Skeletal muscle satellite cell (primary cell): ENCODE measurements at regions not wholly inside any gene's neighbourhood (a gene's known extent, or its start where the extent isn't known, plus 50 kb on each side); places are given as distances from the start of the nearest gene placed in this dataset.

Source experiments
- H3K27me3 ChIP-seq: 2 replicates; pipeline ENCODE4 v1.7.0; 2013; ENCODE audit warnings: low read length; ENCODE audit not compliant: control insufficient read depth, insufficient read depth
- H3K36me3 ChIP-seq: 2 replicates; pipeline ENCODE4 v1.7.0; 2013; ENCODE audit warnings: mild to moderate bottlenecking, control low read depth, low read length; ENCODE audit not compliant: insufficient read depth
- H3K4me1 ChIP-seq: 2 replicates; pipeline ENCODE4 v1.7.0; 2013; ENCODE audit warnings: low read length; ENCODE audit not compliant: control insufficient read depth, insufficient read depth
- H3K4me2 ChIP-seq: 2 replicates; pipeline ENCODE4 v1.7.0; 2013; ENCODE audit warnings: mild to moderate bottlenecking, low read length
- H3K4me3 ChIP-seq: 2 replicates; pipeline ENCODE4 v1.7.0; 2013; ENCODE audit warnings: low read length
- H3K9ac ChIP-seq: 2 replicates; pipeline ENCODE4 v1.7.0; 2013; ENCODE audit warnings: mild to moderate bottlenecking, low read depth, low read length, moderate library complexity
- H3K9me3 ChIP-seq: replicated peaks from 2 replicates; pipeline ENCODE4 v1.7.0; 2013; ENCODE audit warnings: mild to moderate bottlenecking, control low read depth, low read length

GRCh38 chr5:40029711-40030495 lies 605.1 kb upstream of the DAB2 start:
- no peak overlapping the region for H3K9ac ChIP-seq
- no peak overlapping the region for H3K4me2 ChIP-seq
- H3K4me3 ChIP-seq, result no peak overlapping the region
- H3K27me3 ChIP-seq, result no peaks in the 10 kb centered on the region
- no peaks in the 10 kb centered on the region for H3K36me3 ChIP-seq
- H3K9me3 ChIP-seq, result no peaks in the 10 kb centered on the region
- no peaks in the 10 kb centered on the region for H3K4me1 ChIP-seq

- no peaks in the 10 kb centered on the region for H3K9me3 ChIP-seq
- no peak overlapping the region for H3K9ac ChIP-seq
- no peaks in the 10 kb centered on the region for H3K4me1 ChIP-seq
- no peak overlapping the region for H3K4me3 ChIP-seq
- H3K36me3 ChIP-seq, result no peaks in the 10 kb centered on the region
- H3K27me3 ChIP-seq, result no peaks in the 10 kb centered on the region
- no peak overlapping the region for H3K4me2 ChIP-seq
These were observed 602.6 kb upstream of the DAB2 start for GRCh38 chr5:40027400-40027799.

- H3K9ac ChIP-seq, result no peak overlapping the region
- H3K27me3 ChIP-seq, result no peaks in the 10 kb centered on the region
- H3K4me2 ChIP-seq, result no peak overlapping the region
- no peak overlapping the region for H3K4me3 ChIP-seq
- no peaks in the 10 kb centered on the region for H3K36me3 ChIP-seq
- H3K4me1 ChIP-seq, result no peaks in the 10 kb centered on the region
- no peaks in the 10 kb centered on the region for H3K9me3 ChIP-seq
These were observed 600.8 kb upstream of the DAB2 start for GRCh38 chr5:40025586-40025985.

- no peaks in the 10 kb centered on the region for H3K36me3 ChIP-seq
- H3K27me3 ChIP-seq, result no peaks in the 10 kb centered on the region
- no peaks in the 10 kb centered on the region for H3K4me1 ChIP-seq
- H3K9me3 ChIP-seq, result no peaks in the 10 kb centered on the region
- H3K4me2 ChIP-seq, result no peak overlapping the region
- no peak overlapping the region for H3K4me3 ChIP-seq
- no peak overlapping the region for H3K9ac ChIP-seq
These were observed 597.3 kb upstream of the DAB2 start for GRCh38 chr5:40022057-40022456.

- H3K36me3 ChIP-seq, result no peaks in the 10 kb centered on the region
- H3K27me3 ChIP-seq, result no peaks in the 10 kb centered on the region
- no peak overlapping the region for H3K9ac ChIP-seq
- no peak overlapping the region for H3K4me2 ChIP-seq
- H3K4me1 ChIP-seq, result no peaks in the 10 kb centered on the region
- H3K4me3 ChIP-seq, result no peak overlapping the region
- H3K9me3 ChIP-seq, result no peaks in the 10 kb centered on the region
These were observed 596.2 kb upstream of the DAB2 start for GRCh38 chr5:40021007-40021406.

GRCh38 chr5:40017918-40018317 lies 593.1 kb upstream of the DAB2 start:
- no peak overlapping the region for H3K4me2 ChIP-seq
- no peaks in the 10 kb centered on the region for H3K36me3 ChIP-seq
- H3K9me3 ChIP-seq, result no peaks in the 10 kb centered on the region
- H3K9ac ChIP-seq, result no peak overlapping the region
- no peaks in the 10 kb centered on the region for H3K27me3 ChIP-seq
- H3K4me1 ChIP-seq, result no peaks in the 10 kb centered on the region
- H3K4me3 ChIP-seq, result no peak overlapping the region

- Histone ChIP-seq H3K4me1 (no peaks in the 10 kb centered on the region), H3K9ac (no peak overlapping the region), H3K9me3 (no peaks in the 10 kb centered on the region), H3K36me3 (no peaks in the 10 kb centered on the region), H3K4me3 (no peak overlapping the region), H3K4me2 (no peak overlapping the region), H3K27me3 (no peaks in the 10 kb centered on the region)
These were observed 592.4 kb upstream of the DAB2 start for GRCh38 chr5:40017135-40017534.

- H3K4me1 ChIP-seq, result no peaks in the 10 kb centered on the region
- no peak overlapping the region for H3K4me2 ChIP-seq
- H3K4me3 ChIP-seq, result no peak overlapping the region
- H3K36me3 ChIP-seq, result no peaks in the 10 kb centered on the region
- H3K9ac ChIP-seq, result no peak overlapping the region
- no peaks in the 10 kb centered on the region for H3K9me3 ChIP-seq
- H3K27me3 ChIP-seq, result no peaks in the 10 kb centered on the region
These were observed 585.7 kb upstream of the DAB2 start for GRCh38 chr5:40010436-40010835.

- H3K4me1 ChIP-seq, result no peaks in the 10 kb centered on the region
- H3K36me3 ChIP-seq, result no peaks in the 10 kb centered on the region
- no peak overlapping the region for H3K4me3 ChIP-seq
- H3K9me3 ChIP-seq, result no peaks in the 10 kb centered on the region
- no peak overlapping the region for H3K4me2 ChIP-seq
- no peaks in the 10 kb centered on the region for H3K27me3 ChIP-seq
- no peak overlapping the region for H3K9ac ChIP-seq
These were observed 581.5 kb upstream of the DAB2 start for GRCh38 chr5:40006260-40006659.

GRCh38 chr5:40001796-40002195 lies 577.0 kb upstream of the DAB2 start:
- Histone ChIP-seq H3K9ac (no peak overlapping the region), H3K9me3 (no peaks in the 10 kb centered on the region), H3K27me3 (no peaks in the 10 kb centered on the region), H3K4me3 (no peak overlapping the region), H3K4me2 (no peak overlapping the region), H3K36me3 (no peaks in the 10 kb centered on the region), H3K4me1 (no peaks in the 10 kb centered on the region)

GRCh38 chr5:39998518-39998917 lies 573.7 kb upstream of the DAB2 start:
- Histone ChIP-seq H3K36me3 (no peaks in the 10 kb centered on the region), H3K4me2 (no peak overlapping the region), H3K4me1 (no peaks in the 10 kb centered on the region), H3K9me3 (no peaks in the 10 kb centered on the region), H3K27me3 (no peaks in the 10 kb centered on the region), H3K4me3 (no peak overlapping the region), H3K9ac (no peak overlapping the region)

GRCh38 chr5:39995990-39996389 lies 571.2 kb upstream of the DAB2 start:
- Histone ChIP-seq H3K9me3 (no peaks in the 10 kb centered on the region), H3K4me2 (no peak overlapping the region), H3K36me3 (no peaks in the 10 kb centered on the region), H3K4me1 (peaks cover 6% of the 10 kb centered on the region), H3K9ac (no peak overlapping the region), H3K27me3 (no peaks in the 10 kb centered on the region), H3K4me3 (no peak overlapping the region)
